ENCODE measurements at regions not wholly inside any gene's neighbourhood (a gene's known extent, or its start where the extent isn't known, plus 50 kb on each side); places are given as distances from the start of the nearest gene placed in this dataset.

- H3K4me3 ChIP-seq (ENCODE audit: low read length) = no peak overlapping the region
- no peak for DNase-seq (ENCODE audit: low read depth)
- TF ChIP-seq, protein P1, sequence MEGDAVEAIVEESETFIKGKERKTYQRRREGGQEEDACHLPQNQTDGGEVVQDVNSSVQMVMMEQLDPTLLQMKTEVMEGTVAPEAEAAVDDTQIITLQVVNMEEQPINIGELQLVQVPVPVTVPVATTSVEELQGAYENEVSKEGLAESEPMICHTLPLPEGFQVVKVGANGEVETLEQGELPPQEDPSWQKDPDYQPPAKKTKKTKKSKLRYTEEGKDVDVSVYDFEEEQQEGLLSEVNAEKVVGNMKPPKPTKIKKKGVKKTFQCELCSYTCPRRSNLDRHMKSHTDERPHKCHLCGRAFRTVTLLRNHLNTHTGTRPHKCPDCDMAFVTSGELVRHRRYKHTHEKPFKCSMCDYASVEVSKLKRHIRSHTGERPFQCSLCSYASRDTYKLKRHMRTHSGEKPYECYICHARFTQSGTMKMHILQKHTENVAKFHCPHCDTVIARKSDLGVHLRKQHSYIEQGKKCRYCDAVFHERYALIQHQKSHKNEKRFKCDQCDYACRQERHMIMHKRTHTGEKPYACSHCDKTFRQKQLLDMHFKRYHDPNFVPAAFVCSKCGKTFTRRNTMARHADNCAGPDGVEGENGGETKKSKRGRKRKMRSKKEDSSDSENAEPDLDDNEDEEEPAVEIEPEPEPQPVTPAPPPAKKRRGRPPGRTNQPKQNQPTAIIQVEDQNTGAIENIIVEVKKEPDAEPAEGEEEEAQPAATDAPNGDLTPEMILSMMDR (IDR thresholded peaks at IDR 0.05; ENCODE audit: insufficient read depth, low read depth, low read length, missing control alignments) = no peak
Measured at GRCh38 chr14:38788060-38788459, 315.0 kb downstream of the SEC23A start.

DNA sequence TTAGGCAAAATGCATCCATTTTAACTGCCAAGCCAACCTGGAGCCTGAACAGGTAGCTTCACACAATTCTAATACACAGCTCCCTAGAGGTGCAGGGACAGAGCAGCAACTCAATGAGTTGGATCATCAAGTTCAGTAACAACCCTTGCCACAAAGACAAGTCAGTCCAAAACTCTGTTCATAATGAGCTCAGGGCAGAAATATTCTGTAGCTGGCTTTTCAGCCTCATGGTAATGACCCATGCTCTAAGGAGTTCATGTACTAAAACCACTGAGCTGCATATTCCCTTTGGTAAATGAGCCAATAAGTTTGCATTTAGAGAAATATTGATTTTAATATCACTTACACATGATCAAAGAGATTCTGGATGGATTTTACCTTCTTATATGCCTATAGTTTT lies 316.1 kb downstream of the SEC23A start:
- TF ChIP-seq, protein P1 (IDR thresholded peaks at IDR 0.05; ENCODE audit: insufficient read depth, low read depth, low read length, missing control alignments) = no peak
- no peak overlapping the region for H3K4me3 ChIP-seq (ENCODE audit: low read length)
- DNase-seq (ENCODE audit: low read depth) = no peak

GRCh38 chr14:38777401-38777800 lies 325.6 kb downstream of the SEC23A start:
- no peak overlapping the region for H3K4me3 ChIP-seq (ENCODE audit: low read length)
- TF ChIP-seq, protein P1 (IDR thresholded peaks at IDR 0.05; ENCODE audit: insufficient read depth, low read depth, low read length, missing control alignments) = no peak
- no peak for DNase-seq (ENCODE audit: low read depth)

DNA sequence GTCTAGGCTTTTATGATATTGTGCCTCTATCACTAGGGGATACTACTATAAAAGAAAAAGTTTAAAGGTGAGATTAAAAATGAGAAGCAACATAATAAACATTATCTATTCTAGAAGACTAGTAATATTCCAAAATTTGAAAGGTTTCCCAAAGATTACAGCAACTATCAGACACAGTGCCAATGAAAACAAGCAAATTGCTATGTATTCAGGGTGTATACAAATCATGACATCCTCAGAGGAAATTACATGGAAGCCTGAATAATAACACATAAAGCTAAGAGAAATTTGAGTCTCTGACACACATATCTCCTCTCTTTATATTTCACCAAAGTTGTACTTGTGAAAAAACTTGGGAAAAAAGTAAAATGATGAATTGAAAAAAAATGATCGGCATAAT lies 327.0 kb downstream of the SEC23A start:
- no peak overlapping the region for H3K4me3 ChIP-seq (ENCODE audit: low read length)
- TF ChIP-seq, protein P1 (IDR thresholded peaks at IDR 0.05; ENCODE audit: insufficient read depth, low read depth, low read length, missing control alignments) = no peak
- no peak for DNase-seq (ENCODE audit: low read depth)

DNA sequence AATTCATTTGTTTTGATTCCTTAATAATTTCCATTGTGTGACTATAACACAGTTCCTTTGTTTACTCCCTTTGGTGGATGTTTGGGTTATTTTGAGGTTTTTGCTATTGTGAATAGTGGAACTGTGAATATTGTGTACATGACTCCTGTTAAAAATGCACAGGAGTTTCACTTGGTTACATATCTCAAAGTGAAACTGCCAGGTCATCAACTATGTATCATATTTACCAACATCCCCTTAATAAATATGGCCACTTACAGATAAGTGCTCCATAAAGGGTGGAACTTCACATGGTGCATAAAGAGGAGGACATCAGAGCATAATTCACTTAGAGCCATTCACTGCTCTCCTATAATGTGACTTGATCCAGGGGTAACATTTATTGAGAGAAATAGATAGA lies 328.9 kb downstream of the SEC23A start:
- no peak overlapping the region for H3K4me3 ChIP-seq (ENCODE audit: low read length)
- DNase-seq (ENCODE audit: low read depth) = no peak
- TF ChIP-seq, protein P1 (IDR thresholded peaks at IDR 0.05; ENCODE audit: insufficient read depth, low read depth, low read length, missing control alignments) = no peak

GRCh38 chr14:38770251-38770650 lies 332.8 kb downstream of the SEC23A start:
- DNase-seq (ENCODE audit: low read depth) = no peak

DNA sequence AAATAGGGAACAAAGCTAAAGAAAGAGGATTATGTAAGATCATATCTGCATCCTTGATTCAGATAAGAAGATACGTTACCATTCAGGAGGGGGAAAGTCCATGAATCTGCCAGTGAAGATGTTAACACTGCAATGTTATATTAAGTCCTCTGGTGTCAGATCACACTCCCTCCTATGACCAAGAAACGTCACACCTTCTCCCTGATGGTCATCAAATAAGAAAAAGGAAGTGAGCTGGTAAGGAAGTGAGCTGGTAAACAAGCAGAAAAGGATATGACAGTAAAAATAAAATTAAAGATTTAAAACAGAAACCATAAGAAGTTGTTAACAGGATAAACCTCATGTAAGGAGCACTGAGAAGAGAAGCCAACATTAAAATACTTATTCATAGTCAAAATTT lies 340.2 kb downstream of the SEC23A start:
- no peak for DNase-seq (ENCODE audit: low read depth)
- TF ChIP-seq, protein P1 (IDR thresholded peaks at IDR 0.05; ENCODE audit: insufficient read depth, low read depth, low read length, missing control alignments) = no peak
- H3K4me3 ChIP-seq (ENCODE audit: low read length) = no peak overlapping the region

More at GRCh38 chr14:38770251-38770650, 332.8 kb downstream of the SEC23A start:
- H3K4me3 ChIP-seq (ENCODE audit: low read length) = no peak overlapping the region
- TF ChIP-seq, protein P1 (IDR thresholded peaks at IDR 0.05; ENCODE audit: insufficient read depth, low read depth, low read length, missing control alignments) = no peak
